Prostate gland (tissue), 2 donors: ENCODE measurements at regions not wholly inside any gene's neighbourhood (a gene's known extent, or its start where the extent isn't known, plus 50 kb on each side); places are given as distances from the start of the nearest gene placed in this dataset.
"Not testable (repeated sequence)": the region's sequence is repeated elsewhere in the genome, so short reads cannot be mapped to it uniquely, and the experiment has no call there.

Experiments used
- CTCF ChIP-seq, 4 experiments: fragments of 200-600 bp in 2 of 4; fragments of 450-650 bp in 2 of 4; sonication (generic) in 2 of 4; IDR thresholded peaks; 1 replicate in 3 of 4; 2 replicates in 1 of 4; pipeline ENCODE4 v1.5.1; 2016 to 2019; ENCODE audit warnings: antibody characterized with exemption in 4 of 4, mild to moderate bottlenecking in 2 of 4, moderate library complexity in 2 of 4
- POLR2AphosphoS5 ChIP-seq: sonication (generic); formaldehyde crosslinking; IDR thresholded peaks from one replicate; pipeline ENCODE4 v1.6.1; 2017; ENCODE audit warnings: antibody characterized with exemption

DNA sequence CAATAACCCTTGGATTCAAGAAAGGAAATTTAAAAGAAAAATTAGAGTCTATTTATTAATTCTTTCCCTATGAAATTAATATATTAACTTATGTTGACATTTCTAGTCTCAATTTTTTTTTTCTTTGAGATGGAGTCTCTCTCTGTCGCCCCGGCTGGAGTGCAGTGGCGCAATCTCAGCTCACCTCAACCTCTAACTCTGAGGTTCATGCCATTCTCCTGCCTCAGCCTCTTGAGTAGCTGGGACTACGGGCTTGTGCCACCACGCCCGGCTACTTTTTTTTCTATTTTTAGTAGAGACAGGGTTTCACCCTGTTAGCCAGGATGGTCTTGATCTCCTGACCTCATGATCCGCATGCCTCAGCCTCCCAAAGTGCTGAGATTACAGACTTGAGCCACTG, 411.7 kb upstream of the GRAMD2B start:
- TF ChIP-seq CTCF (IDR thresholded peaks at IDR 0.05); POLR2AphosphoS5: not testable (repeated sequence)
